ENCODE measurements at regions not wholly inside any gene's neighbourhood (a gene's known extent, or its start where the extent isn't known, plus 50 kb on each side); places are given as distances from the start of the nearest gene placed in this dataset.

GRCh38 chr10:30709700-30710358 is 80.3 kb upstream of the LYZL2 start:
- TF ChIP-seq, protein P1, sequence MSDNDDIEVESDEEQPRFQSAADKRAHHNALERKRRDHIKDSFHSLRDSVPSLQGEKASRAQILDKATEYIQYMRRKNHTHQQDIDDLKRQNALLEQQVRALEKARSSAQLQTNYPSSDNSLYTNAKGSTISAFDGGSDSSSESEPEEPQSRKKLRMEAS (IDR thresholded peaks at IDR 0.05; ENCODE audit: low read depth, low read length): no peak
- TF ChIP-seq CTCF (IDR thresholded peaks at IDR 0.05; ENCODE audit: low read depth, low read length) (no peak), POLR2A (IDR thresholded peaks at IDR 0.05; ENCODE audit: extremely low read depth, insufficient read length) (no peak), MYC (IDR thresholded peaks at IDR 0.05; ENCODE audit: low read depth, low read length) (no peak)
